Thyroid gland (tissue), 4 donors: ENCODE measurements at regions not wholly inside any gene's neighbourhood (a gene's known extent, or its start where the extent isn't known, plus 50 kb on each side); places are given as distances from the start of the nearest gene placed in this dataset.

Experiments
- CTCF ChIP-seq, 6 experiments: fragments of 200-600 bp in 3 of 6; fragments of 450-650 bp in 3 of 6; sonication (generic) in 3 of 6; IDR thresholded peaks; one replicate each; pipeline ENCODE4 v1.5.1; 2016 to 2019; ENCODE audit warnings: antibody characterized with exemption in 6 of 6, mild to moderate bottlenecking in 2 of 6, inconsistent platforms in 1 of 6, moderate library complexity in 1 of 6
- POLR2A ChIP-seq, 2 donors: fragments of 450-650 bp; IDR thresholded peaks; one replicate each; pipeline ENCODE4 v1.6.1; 2017; ENCODE audit warnings: antibody characterized with exemption in 2 of 2, mild to moderate bottlenecking in 2 of 2, moderate library complexity in 1 of 2

- TF ChIP-seq POLR2A (IDR thresholded peaks at IDR 0.05) (no peak), CTCF (IDR thresholded peaks at IDR 0.05) (no peak)
Measured at GRCh38 chr17:73749928-73750605, 105.8 kb upstream of the SDK2 start.
